HL-60 (cell line): ENCODE measurements at regions not wholly inside any gene's neighbourhood (a gene's known extent, or its start where the extent isn't known, plus 50 kb on each side); places are given as distances from the start of the nearest gene placed in this dataset.

ENCODE experiments used
- DNase-seq, 2 experiments: peaks; one replicate each; pipeline ENCODE4 v3.0.0-alpha.2; 2010 to 2020; ENCODE audit warnings: low read depth in 1 of 2, low spot score in 1 of 2
- H3K27ac ChIP-seq: fragments of 250-450 bp; sonication (Bioruptor Pico); replicated peaks from 2 replicates; pipeline ENCODE4 v1.5.1; 2020; ENCODE audit warnings: mild to moderate bottlenecking, moderate library complexity
- H3K27me3 ChIP-seq: fragments of 250-450 bp; sonication (Bioruptor Pico); 2 replicates; pipeline ENCODE4 v1.5.1; 2021; ENCODE audit warnings: mild to moderate bottlenecking, moderate library complexity; ENCODE audit not compliant: insufficient read depth, poor library complexity, severe bottlenecking
- H3K4me3 ChIP-seq: replicated peaks from 2 replicates; pipeline ENCODE4 v1.5.1; 2011; ENCODE audit warnings: mild to moderate bottlenecking, control low read depth, low read length; ENCODE audit not compliant: insufficient read depth
- GABPA ChIP-seq: IDR thresholded peaks from 2 replicates; pipeline ENCODE4 v1.6.1; 2012; ENCODE audit warnings: low read depth
- POLR2AphosphoS5 ChIP-seq: IDR thresholded peaks from 2 replicates; pipeline ENCODE4 v1.6.1; 2012; ENCODE audit warnings: low read depth
- REST ChIP-seq: IDR thresholded peaks from 2 replicates; pipeline ENCODE4 v1.6.1; 2012; ENCODE audit warnings: low read depth; ENCODE audit not compliant: insufficient replicate concordance
- SPI1 ChIP-seq: IDR thresholded peaks from 2 replicates; pipeline ENCODE4 v1.6.1; 2012; ENCODE audit warnings: low read depth, mild to moderate bottlenecking, borderline replicate concordance
- TF ChIP-seq, protein P1 (sequence below): IDR thresholded peaks from one replicate; pipeline ENCODE4 v1.5.1; 2011; ENCODE audit warnings: low read length, control low read depth, inconsistent platforms; ENCODE audit not compliant: insufficient read depth

DNA sequence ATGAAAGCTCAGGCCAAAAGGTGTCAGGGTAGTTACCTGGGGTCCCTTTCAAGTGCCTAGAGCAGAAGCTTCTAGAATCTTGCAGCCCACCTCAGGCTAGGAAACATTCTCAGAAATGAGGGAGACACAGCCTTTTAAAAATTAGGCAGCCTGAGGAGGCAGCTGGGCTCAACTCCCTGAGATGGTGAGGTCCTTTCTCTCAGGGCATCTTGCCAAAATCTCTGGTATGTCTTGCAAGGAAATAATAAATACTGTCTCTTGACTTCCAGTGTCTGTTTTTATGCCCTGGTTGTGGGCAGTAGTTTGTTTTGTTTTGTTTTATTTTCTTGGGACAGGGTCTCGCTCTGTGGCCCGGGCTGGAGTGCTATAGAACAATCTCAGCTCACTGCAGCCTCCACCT is 100.9 kb upstream of the APC start:
- DNase-seq = no peak
- H3K27ac ChIP-seq = no peak overlapping the region

GRCh38 chr5:112637343-112637742 is 100.3 kb upstream of the APC start:
- no peaks in the 10 kb centered on the region for H3K27me3 ChIP-seq
- no peak overlapping the region for H3K27ac ChIP-seq
- DNase-seq = no peak
- H3K4me3 ChIP-seq = no peak overlapping the region
- TF ChIP-seq SPI1 (no peak), GABPA (no peak), POLR2AphosphoS5 (no peak), REST (no peak)
- TF ChIP-seq, protein P1, sequence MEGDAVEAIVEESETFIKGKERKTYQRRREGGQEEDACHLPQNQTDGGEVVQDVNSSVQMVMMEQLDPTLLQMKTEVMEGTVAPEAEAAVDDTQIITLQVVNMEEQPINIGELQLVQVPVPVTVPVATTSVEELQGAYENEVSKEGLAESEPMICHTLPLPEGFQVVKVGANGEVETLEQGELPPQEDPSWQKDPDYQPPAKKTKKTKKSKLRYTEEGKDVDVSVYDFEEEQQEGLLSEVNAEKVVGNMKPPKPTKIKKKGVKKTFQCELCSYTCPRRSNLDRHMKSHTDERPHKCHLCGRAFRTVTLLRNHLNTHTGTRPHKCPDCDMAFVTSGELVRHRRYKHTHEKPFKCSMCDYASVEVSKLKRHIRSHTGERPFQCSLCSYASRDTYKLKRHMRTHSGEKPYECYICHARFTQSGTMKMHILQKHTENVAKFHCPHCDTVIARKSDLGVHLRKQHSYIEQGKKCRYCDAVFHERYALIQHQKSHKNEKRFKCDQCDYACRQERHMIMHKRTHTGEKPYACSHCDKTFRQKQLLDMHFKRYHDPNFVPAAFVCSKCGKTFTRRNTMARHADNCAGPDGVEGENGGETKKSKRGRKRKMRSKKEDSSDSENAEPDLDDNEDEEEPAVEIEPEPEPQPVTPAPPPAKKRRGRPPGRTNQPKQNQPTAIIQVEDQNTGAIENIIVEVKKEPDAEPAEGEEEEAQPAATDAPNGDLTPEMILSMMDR = no peak

More for the DNA sequence above, 100.9 kb upstream of the APC start:
- Histone ChIP-seq H3K4me3 (no peak overlapping the region), H3K27me3 (no peaks in the 10 kb centered on the region)
- TF ChIP-seq GABPA (no peak), POLR2AphosphoS5 (no peak), REST (no peak), SPI1 (no peak)
- TF ChIP-seq, protein P1 = no peak

DNA sequence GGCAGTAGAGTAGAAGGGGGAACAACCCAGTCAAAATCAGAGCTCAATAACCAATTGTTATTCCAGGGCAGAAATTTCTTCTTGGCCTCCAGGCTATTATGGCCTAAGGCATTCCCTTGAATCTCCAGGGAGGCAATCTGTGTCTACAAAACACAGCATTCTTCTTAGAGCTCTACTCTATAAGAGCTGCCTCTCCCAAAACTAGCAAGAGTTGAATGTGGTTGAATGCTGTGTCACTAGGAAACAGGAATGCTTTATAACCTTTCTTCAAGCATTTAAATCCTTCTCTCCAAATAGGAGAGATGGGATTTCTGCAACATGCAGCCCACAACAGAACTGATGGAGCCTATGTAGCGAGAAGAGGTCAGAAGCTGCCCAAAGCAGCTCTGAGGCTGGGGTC is 97.1 kb upstream of the APC start:
- no peak for DNase-seq
- no peak overlapping the region for H3K4me3 ChIP-seq
- TF ChIP-seq GABPA (no peak), REST (no peak), SPI1 (no peak), POLR2AphosphoS5 (no peak)
- TF ChIP-seq, protein P1 = no peak
- no peak overlapping the region for H3K27ac ChIP-seq
- H3K27me3 ChIP-seq = no peaks in the 10 kb centered on the region
